HFF-Myc (cell line): ENCODE measurements at regions not wholly inside any gene's neighbourhood (a gene's known extent, or its start where the extent isn't known, plus 50 kb on each side); places are given as distances from the start of the nearest gene placed in this dataset.
"Not testable (repeated sequence)": the region's sequence is repeated elsewhere in the genome, so short reads cannot be mapped to it uniquely, and the experiment has no call there.

Experiments used
- DNase-seq: peaks from one replicate; pipeline ENCODE4 v3.0.0-alpha.2; 2011; ENCODE audit warnings: low read depth; ENCODE audit errors: extremely low read depth
- H3K4me3 ChIP-seq: replicated peaks from 2 replicates; pipeline ENCODE4 v1.5.1; 2011; ENCODE audit warnings: low read depth, mild to moderate bottlenecking, control low read depth, low read length
- CTCF ChIP-seq: IDR thresholded peaks from 2 replicates; pipeline ENCODE4 v1.5.1; 2012; ENCODE audit warnings: mild to moderate bottlenecking, low read depth, low read length, control low read depth; ENCODE audit errors: missing control alignments

GRCh38 chr1:228650141-228650540, 85.1 kb upstream of the RHOU start:
- DNase-seq: no peak
- no peak for TF ChIP-seq CTCF
- H3K4me3 ChIP-seq: no peak overlapping the region

GRCh38 chr1:228650946-228651345, 84.3 kb upstream of the RHOU start:
- no peak overlapping the region for H3K4me3 ChIP-seq
- DNase-seq: no peak
- no peak for TF ChIP-seq CTCF

GRCh38 chr1:228652116-228652515, 83.2 kb upstream of the RHOU start:
- no peak for TF ChIP-seq CTCF
- H3K4me3 ChIP-seq: no peak overlapping the region
- DNase-seq: no peak

- not testable (repeated sequence) for DNase-seq, H3K4me3 ChIP-seq
Measured at GRCh38 chr1:228653057-228653456, 82.2 kb upstream of the RHOU start.

GRCh38 chr1:228653748-228654147, 81.5 kb upstream of the RHOU start:
- no peak for TF ChIP-seq CTCF
- no peak for DNase-seq
- H3K4me3 ChIP-seq: no peak overlapping the region

GRCh38 chr1:228655796-228656394, 79.4 kb upstream of the RHOU start:
- H3K4me3 ChIP-seq: no peak overlapping the region
- no peak for DNase-seq
- no peak for TF ChIP-seq CTCF

GRCh38 chr1:228662007-228662689, 73.1 kb upstream of the RHOU start:
- not testable (repeated sequence) for H3K4me3 ChIP-seq, DNase-seq

GRCh38 chr1:228664399-228664914, 70.8 kb upstream of the RHOU start:
- DNase-seq: peak; percentile 52
- H3K4me3 ChIP-seq: no peak overlapping the region
- peak; percentile 70 for TF ChIP-seq CTCF
